ENCODE measurements at regions not wholly inside any gene's neighbourhood (a gene's known extent, or its start where the extent isn't known, plus 50 kb on each side); places are given as distances from the start of the nearest gene placed in this dataset.

DNA sequence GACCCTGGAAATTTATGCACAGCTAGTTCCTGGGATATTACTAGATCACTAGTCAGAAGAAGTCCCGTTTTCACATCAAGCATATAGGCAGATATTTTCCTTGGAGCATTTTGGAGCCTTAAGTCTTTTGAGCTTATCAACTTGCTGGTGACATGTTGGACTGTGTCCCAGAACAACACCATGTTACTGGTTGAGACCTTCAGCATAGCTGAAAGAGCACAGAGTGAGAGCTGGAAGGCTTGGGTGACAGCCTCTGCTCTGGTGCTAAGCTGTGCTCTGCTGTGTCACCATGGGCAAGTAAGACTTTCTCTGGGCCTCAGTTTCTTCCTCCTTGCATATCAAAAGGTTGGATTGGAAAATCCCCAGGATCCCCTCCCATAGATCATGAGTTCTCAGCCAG, 116.6 kb upstream of the FRMPD4 start:
- Histone ChIP-seq H3K27me3 (ENCODE audit: insufficient read depth, low read depth, low read length) (no peaks in the 10 kb centered on the region), H3K9ac (ENCODE audit: low read length) (no peak overlapping the region), H3K27ac (ENCODE audit: low read length) (no peak overlapping the region), H3K4me2 (ENCODE audit: low read length) (no peak overlapping the region), H3K36me3 (ENCODE audit: insufficient read depth, low read length) (no peaks in the 10 kb centered on the region), H3K79me2 (replicated peaks; ENCODE audit: insufficient read depth, low read length) (no peaks in the 10 kb centered on the region), H4K20me1 (ENCODE audit: insufficient read depth) (no peaks in the 10 kb centered on the region), H2AFZ (ENCODE audit: low read depth, low read length) (no peak overlapping the region), H3F3A (ENCODE audit: insufficient read depth, low read length, poor library complexity, severe bottlenecking) (no peaks in the 10 kb centered on the region), H3K4me3 (ENCODE audit: low read length) (no peak overlapping the region), H3K9me3 (ENCODE audit: low read length) (no peaks in the 10 kb centered on the region), H3K9me2 (ENCODE audit: insufficient read depth, low read length) (no peaks in the 10 kb centered on the region)
- TF ChIP-seq POLR2AphosphoS5 (IDR thresholded peaks at IDR 0.05) = no peak
- TF ChIP-seq EZH2 (IDR thresholded peaks at IDR 0.05; ENCODE audit: borderline replicate concordance, insufficient read depth, low read length, poor library complexity, severe bottlenecking) = no peak
- no peak for TF ChIP-seq TAF1 (IDR thresholded peaks at IDR 0.05; ENCODE audit: low read depth)
- no peak for TF ChIP-seq CTCF (IDR thresholded peaks at IDR 0.05; ENCODE audit: poor library complexity, severe bottlenecking)
- no peak for TF ChIP-seq MXI1 (conservative IDR thresholded peaks at IDR 0.05; ENCODE audit: poor library complexity, severe bottlenecking)
- TF ChIP-seq EP300 (conservative IDR thresholded peaks at IDR 0.05; ENCODE audit: poor library complexity, severe bottlenecking) = no peak
- TF ChIP-seq, protein P1, sequence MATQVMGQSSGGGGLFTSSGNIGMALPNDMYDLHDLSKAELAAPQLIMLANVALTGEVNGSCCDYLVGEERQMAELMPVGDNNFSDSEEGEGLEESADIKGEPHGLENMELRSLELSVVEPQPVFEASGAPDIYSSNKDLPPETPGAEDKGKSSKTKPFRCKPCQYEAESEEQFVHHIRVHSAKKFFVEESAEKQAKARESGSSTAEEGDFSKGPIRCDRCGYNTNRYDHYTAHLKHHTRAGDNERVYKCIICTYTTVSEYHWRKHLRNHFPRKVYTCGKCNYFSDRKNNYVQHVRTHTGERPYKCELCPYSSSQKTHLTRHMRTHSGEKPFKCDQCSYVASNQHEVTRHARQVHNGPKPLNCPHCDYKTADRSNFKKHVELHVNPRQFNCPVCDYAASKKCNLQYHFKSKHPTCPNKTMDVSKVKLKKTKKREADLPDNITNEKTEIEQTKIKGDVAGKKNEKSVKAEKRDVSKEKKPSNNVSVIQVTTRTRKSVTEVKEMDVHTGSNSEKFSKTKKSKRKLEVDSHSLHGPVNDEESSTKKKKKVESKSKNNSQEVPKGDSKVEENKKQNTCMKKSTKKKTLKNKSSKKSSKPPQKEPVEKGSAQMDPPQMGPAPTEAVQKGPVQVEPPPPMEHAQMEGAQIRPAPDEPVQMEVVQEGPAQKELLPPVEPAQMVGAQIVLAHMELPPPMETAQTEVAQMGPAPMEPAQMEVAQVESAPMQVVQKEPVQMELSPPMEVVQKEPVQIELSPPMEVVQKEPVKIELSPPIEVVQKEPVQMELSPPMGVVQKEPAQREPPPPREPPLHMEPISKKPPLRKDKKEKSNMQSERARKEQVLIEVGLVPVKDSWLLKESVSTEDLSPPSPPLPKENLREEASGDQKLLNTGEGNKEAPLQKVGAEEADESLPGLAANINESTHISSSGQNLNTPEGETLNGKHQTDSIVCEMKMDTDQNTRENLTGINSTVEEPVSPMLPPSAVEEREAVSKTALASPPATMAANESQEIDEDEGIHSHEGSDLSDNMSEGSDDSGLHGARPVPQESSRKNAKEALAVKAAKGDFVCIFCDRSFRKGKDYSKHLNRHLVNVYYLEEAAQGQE (IDR thresholded peaks at IDR 0.05; ENCODE audit: borderline replicate concordance) = no peak
- TF ChIP-seq RAD21 (conservative IDR thresholded peaks at IDR 0.05) = no peak
- no peak for TF ChIP-seq SMC3 (conservative IDR thresholded peaks at IDR 0.05; ENCODE audit: poor library complexity)

GRCh38 chrX:12026481-12026880, 111.8 kb upstream of the FRMPD4 start:
- no peaks in the 10 kb centered on the region for H3F3A ChIP-seq (ENCODE audit: insufficient read depth, low read length, poor library complexity, severe bottlenecking)
- H3K36me3 ChIP-seq (ENCODE audit: insufficient read depth, low read length) = no peaks in the 10 kb centered on the region
- no peaks in the 10 kb centered on the region for H4K20me1 ChIP-seq (ENCODE audit: insufficient read depth)
- TF ChIP-seq TAF1 (IDR thresholded peaks at IDR 0.05; ENCODE audit: low read depth) = no peak
- TF ChIP-seq EP300 (conservative IDR thresholded peaks at IDR 0.05; ENCODE audit: poor library complexity, severe bottlenecking) = no peak
- no peak for TF ChIP-seq MXI1 (conservative IDR thresholded peaks at IDR 0.05; ENCODE audit: poor library complexity, severe bottlenecking)
- no peak for TF ChIP-seq POLR2AphosphoS5 (IDR thresholded peaks at IDR 0.05)
- TF ChIP-seq SMC3 (conservative IDR thresholded peaks at IDR 0.05; ENCODE audit: poor library complexity) = no peak
- TF ChIP-seq CTCF (IDR thresholded peaks at IDR 0.05; ENCODE audit: poor library complexity, severe bottlenecking) = no peak
- TF ChIP-seq, protein P1 (IDR thresholded peaks at IDR 0.05; ENCODE audit: borderline replicate concordance) = no peak
- TF ChIP-seq EZH2 (IDR thresholded peaks at IDR 0.05; ENCODE audit: borderline replicate concordance, insufficient read depth, low read length, poor library complexity, severe bottlenecking) = no peak
- TF ChIP-seq RAD21 (conservative IDR thresholded peaks at IDR 0.05) = no peak
- H2AFZ ChIP-seq (ENCODE audit: low read depth, low read length) = no peak overlapping the region
- no peak overlapping the region for H3K4me3 ChIP-seq (ENCODE audit: low read length)
- no peak overlapping the region for H3K9ac ChIP-seq (ENCODE audit: low read length)
- H3K27ac ChIP-seq (ENCODE audit: low read length) = no peak overlapping the region
- H3K27me3 ChIP-seq (ENCODE audit: insufficient read depth, low read depth, low read length) = no peaks in the 10 kb centered on the region
- no peaks in the 10 kb centered on the region for H3K9me2 ChIP-seq (ENCODE audit: insufficient read depth, low read length)
- H3K79me2 ChIP-seq (replicated peaks; ENCODE audit: insufficient read depth, low read length) = no peaks in the 10 kb centered on the region
- no peaks in the 10 kb centered on the region for H3K9me3 ChIP-seq (ENCODE audit: low read length)
- no peak overlapping the region for H3K4me2 ChIP-seq (ENCODE audit: low read length)

All from neural cell (in vitro differentiated cells).